ENCODE measurements at regions not wholly inside any gene's neighbourhood (a gene's known extent, or its start where the extent isn't known, plus 50 kb on each side); places are given as distances from the start of the nearest gene placed in this dataset.

- no peak for TF ChIP-seq ZNF114 (CRISPR knock-in tag; IDR thresholded peaks at IDR 0.05)
- no peak for TF ChIP-seq ETS1 (IDR thresholded peaks at IDR 0.05)
Observed at GRCh38 chr13:83794583-83794982, 87.7 kb downstream of the SLITRK1 start (continued).

- Histone ChIP-seq H3K27me3 (ENCODE audit: insufficient read depth) (no peaks in the 10 kb centered on the region), H3K4me1 (ENCODE audit: insufficient read depth) (no peaks in the 10 kb centered on the region), H3K9me2 (ENCODE audit: insufficient read depth) (no peaks in the 10 kb centered on the region), H2AFZ (peak overlapping the region; percentile 70; the same call in 1 of the 2 replicates), H4K20me1 (replicated peaks; ENCODE audit: insufficient read depth) (no peaks in the 10 kb centered on the region), H3K36me3 (ENCODE audit: insufficient read depth) (no peaks in the 10 kb centered on the region), H3K4me2 (no peak overlapping the region), H3F3A (replicated peaks; ENCODE audit: low read depth) (no peaks in the 10 kb centered on the region), H3K79me2 (replicated peaks; ENCODE audit: insufficient read depth) (no peaks in the 10 kb centered on the region), H3K4me3 (no peak overlapping the region), H3K27ac (ENCODE audit: low read depth) (no peak overlapping the region)
- Mint-ChIP-seq H3K9me3 (peaks cover 4% of the 10 kb centered on the region; the same call in 1 of the 3 replicates), H3K27me3 (ENCODE audit: insufficient read depth, low read depth, poor library complexity) (no peaks in the 10 kb centered on the region), H3K4me3 (no peak overlapping the region), H3K27ac (no peak overlapping the region), H3K4me1 (no peaks in the 10 kb centered on the region), H3K36me3 (ENCODE audit: low read depth) (peaks cover 3% of the 10 kb centered on the region; the same call in 1 of the 3 replicates)
- DNase-seq (ENCODE audit: low spot score) = peak; percentile 82
- peak; percentile 83 for ATAC-seq
- no peak; the same call in 1 of the 2 replicates for TF ChIP-seq CREB1 (CRISPR knock-in tag; IDR thresholded peaks at IDR 0.05; ENCODE audit: low read depth)
- no peak for TF ChIP-seq JUNB (IDR thresholded peaks at IDR 0.05; ENCODE audit: unreplicated experiment)
- no peak for TF ChIP-seq ZNF331 (CRISPR knock-in tag; IDR thresholded peaks at IDR 0.05; ENCODE audit: low read depth)
- no peak for TF ChIP-seq POLR2AphosphoS5 (IDR thresholded peaks at IDR 0.05; ENCODE audit: low read depth)
- TF ChIP-seq ETS1 (IDR thresholded peaks at IDR 0.05) = no peak
- no peak for TF ChIP-seq ZNF114 (CRISPR knock-in tag; IDR thresholded peaks at IDR 0.05)
- no peak for TF ChIP-seq STAT1 (IDR thresholded peaks at IDR 0.05; ENCODE audit: unreplicated experiment)
- no peak for TF ChIP-seq EZH2phosphoT487 (IDR thresholded peaks at IDR 0.05; ENCODE audit: unreplicated experiment)
- TF ChIP-seq CTCF (conservative IDR thresholded peaks at IDR 0.05; ENCODE audit: low read depth in 2 of 2) = peak; percentile 65 to 77
- no peak for TF ChIP-seq REST (IDR thresholded peaks at IDR 0.05; ENCODE audit: unreplicated experiment)
- TF ChIP-seq EZH2 (IDR thresholded peaks at IDR 0.05; ENCODE audit: low read depth, unreplicated experiment) = no peak
- no peak for TF ChIP-seq NANOG (IDR thresholded peaks at IDR 0.05; ENCODE audit: borderline replicate concordance)
Observed at GRCh38 chr13:83780227-83780626, 102.0 kb downstream of the SLITRK1 start.
